GM18868 (cell line): ENCODE measurements at regions not wholly inside any gene's neighbourhood (a gene's known extent, or its start where the extent isn't known, plus 50 kb on each side); places are given as distances from the start of the nearest gene placed in this dataset.

Source experiments
- ATAC-seq: cut with Tn5 transposase; IDR thresholded peaks from one replicate; pipeline ENCODE4 v1.9.1; 2021; ENCODE audit warnings: mild to moderate bottlenecking, moderate library complexity; ENCODE audit not compliant: unreplicated experiment

DNA sequence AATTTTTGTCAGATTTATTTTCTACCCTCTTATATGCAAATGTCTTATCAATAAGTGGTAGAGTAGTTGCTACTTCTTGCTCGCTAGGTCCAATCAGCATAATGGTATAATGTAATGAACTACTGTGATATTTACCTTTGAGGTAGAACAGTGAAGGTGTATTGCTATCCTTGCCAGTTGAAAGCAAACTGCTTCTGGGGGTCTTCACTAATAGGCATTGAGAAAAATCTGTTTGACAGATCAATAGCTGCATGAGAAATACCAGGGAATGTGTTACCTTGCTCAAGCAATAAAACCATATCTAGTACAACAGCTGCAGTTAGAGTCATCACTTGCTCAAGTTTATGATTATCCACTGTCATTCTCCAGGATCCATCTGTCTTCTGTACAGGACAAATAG lies 50.1 kb upstream of the EFEMP1 start:
- ATAC-seq = no peak

DNA sequence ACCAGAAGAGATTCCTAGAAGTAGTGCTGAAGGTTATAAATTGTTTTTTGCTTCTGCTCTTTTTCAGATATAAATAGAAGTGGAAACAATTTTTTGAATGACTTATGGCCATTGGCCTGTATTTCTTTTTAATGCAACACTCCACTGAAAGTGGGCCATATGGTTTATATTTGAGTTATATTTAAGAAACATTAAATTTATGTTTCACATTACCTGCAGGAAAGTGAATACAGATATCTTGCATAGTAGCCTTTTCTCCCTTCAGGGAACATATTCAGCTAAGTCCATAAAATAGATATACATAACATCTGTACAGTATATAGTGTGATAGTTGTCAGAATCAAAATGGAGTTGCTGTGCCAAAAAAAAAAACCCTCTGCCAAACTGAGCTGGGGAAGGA lies 53.1 kb upstream of the EFEMP1 start:
- ATAC-seq = no peak

DNA sequence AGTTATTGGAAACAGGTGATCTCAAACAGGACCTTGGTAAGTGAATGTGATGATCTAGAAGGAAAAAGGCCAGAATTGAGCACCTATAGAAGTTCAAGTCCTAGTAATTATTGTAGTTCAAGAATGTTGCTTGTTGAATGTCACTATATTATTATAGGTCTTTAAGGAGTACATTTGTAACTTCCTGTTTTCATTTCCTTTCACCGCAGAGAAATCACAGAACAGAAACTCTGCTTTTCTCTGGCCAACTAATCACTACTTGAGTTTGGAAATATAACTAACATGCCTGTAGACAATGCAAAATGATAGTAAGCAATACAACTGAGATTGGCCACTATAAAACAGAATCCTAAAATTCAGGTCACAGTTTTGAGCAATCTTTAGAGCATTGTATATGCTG lies 61.8 kb upstream of the EFEMP1 start:
- ATAC-seq = peak; percentile 95

DNA sequence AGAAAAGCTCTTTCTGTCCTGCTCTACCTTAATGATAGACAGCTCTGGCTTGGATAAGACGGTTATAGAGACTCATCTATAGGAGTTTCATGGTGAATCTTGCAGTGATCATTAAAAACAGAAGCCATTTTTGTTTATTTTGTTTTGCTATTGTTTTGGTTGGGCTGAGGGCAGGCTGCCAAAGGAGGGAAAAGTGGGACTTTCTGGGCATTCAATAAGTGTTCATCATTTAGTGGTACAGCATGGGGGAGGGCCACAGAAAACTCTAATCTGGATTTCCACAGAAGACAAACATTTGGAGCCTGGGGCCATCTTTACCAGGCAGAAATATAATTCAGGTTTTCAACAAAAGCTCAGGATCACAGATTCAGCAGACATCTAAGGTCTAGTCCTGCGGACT lies 62.4 kb upstream of the EFEMP1 start:
- ATAC-seq = no peak

DNA sequence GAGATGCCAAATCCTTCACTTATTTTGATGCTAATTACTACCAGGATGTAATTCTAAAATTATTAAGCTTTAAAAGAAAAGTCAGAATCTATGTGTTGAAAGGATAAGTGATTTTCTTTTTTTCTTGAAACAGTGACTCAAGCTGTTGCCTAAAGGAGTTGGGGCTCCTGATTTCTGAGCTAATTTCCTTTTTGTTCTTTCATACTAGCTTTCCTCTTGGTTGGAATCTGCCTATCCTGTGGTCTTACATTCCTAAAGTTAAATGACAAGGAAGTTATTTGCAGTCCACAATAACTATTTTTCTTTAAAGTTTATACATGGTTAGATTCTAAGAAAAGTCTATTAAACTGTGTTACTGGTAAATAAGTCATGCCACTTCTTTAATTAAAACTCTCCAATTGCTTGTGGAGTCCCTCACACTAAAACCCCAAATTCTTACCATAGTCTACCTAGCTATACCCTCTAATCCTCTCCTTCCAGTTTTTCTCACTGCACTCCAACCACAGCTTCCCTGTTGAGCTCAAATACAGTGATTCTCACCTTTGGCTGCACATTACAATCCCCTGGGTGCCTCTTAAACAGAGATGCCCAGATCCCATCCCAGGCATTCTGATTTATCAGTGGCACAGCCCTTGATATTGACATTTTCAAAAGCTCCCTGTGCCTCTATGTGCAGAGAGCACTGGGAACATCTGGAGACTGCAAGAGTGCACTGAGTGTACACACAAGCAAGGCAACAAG lies 63.3 kb upstream of the EFEMP1 start:
- no peak for ATAC-seq

DNA sequence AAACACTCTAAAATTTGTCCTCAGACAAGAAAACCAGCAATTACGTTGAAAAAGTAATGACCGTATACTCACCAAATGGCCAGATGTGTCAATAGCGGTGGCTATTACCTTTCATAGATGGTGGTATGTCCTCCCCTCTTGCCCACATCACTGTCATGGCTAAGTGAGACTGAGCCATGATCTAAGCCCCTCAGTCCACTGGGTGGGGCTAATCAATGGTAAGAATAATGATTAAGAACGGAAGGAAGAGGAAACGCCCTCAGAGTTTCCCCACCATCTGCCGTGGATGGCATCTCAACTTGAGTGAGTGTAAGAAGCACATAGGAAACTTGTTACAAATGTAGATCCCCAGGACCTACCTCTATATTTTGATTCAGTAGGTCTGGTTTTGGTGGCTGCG lies 65.8 kb upstream of the EFEMP1 start:
- ATAC-seq = no peak

DNA sequence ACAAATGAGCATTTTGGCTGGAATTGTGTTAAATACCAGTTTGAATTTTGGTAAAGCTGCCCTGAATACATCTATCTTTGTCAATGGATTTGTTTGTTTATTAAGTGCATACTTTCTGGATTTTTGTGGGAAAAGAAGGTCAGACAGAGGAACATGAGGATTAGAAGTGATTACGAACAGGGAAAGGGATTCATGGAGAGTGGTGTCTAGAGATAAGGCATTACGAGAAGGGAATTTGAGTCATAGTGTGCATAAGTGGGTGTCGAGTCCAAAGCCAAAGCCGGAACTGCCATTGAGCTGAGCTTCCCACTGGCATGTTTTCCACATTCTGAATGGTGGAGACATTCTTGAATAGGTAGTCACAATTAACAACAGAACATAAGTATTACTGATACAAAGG lies 68.9 kb upstream of the EFEMP1 start:
- ATAC-seq = no peak

DNA sequence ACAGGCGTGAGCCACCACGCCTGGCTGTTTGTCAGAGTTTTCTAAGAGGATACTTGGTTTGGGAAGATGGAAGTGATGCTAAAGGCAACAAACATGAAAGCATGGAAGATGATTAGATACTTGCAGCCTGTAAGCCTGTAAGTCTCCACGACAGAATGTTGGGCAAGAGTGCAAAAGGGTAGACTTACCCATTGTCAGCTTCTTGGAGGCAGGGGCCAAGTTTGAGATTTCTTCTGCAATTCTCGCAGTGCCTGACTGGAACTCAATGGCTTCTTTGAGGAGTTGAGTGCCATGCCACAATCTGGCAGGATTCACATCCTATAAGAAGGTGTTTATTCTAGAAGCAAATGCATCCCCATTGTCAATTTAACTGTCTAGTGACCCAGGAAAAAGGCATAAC lies 70.1 kb upstream of the EFEMP1 start:
- no peak for ATAC-seq

DNA sequence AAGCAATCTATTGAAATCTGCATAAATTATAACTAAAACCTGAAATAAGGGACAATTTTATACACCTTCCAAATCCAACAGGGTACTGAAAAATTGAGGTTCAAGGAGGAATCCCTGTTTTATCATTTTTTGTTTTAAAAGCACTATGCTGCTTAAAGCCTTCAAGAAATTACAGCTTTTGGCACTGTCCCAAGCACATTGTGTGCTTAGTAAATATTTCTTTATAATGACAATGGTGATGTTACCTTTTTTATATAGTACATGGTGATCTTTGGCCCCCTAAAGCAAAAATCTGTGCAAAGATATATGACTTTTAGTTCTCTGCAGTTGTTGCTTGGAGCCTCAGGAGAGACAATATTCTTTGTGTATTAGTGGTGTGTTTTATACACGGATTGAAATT lies 71.6 kb upstream of the EFEMP1 start:
- no peak for ATAC-seq

DNA sequence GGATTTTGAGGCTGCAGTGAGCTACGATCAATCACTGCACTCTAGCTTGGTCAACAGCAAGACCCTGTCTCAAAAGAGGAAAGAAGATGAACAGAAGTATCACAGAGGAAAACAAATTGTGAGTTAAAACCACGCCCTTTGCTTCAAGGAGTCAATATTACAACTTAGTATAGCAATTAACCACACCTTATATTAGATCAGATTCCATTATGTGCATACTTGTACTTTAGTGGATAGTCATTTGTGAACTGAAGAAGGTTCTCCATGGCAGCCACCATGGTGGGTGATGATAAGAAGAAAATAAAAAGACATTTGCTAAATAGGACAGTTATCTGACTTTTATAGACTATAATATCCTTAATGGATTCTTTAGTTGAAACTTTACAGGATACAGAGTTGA lies 72.3 kb upstream of the EFEMP1 start:
- no peak for ATAC-seq

DNA sequence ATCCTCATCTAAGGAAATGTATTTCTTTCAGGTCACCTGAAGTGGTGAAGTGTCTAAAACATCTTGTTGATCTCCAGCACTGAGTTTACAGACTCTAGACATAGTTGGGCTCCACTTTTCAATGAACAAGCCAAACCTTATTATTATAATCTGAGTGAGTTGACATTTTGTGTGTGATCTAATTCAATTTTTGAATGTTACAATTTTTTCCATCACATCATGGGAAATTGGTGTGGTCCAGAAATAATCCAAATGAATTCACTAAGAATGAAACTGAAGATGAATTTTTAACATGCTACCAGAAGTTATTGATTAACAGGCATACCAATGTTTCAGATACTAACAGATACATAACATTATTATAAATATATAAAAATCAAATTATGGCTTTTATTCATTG lies 75.6 kb upstream of the EFEMP1 start:
- ATAC-seq = no peak

DNA sequence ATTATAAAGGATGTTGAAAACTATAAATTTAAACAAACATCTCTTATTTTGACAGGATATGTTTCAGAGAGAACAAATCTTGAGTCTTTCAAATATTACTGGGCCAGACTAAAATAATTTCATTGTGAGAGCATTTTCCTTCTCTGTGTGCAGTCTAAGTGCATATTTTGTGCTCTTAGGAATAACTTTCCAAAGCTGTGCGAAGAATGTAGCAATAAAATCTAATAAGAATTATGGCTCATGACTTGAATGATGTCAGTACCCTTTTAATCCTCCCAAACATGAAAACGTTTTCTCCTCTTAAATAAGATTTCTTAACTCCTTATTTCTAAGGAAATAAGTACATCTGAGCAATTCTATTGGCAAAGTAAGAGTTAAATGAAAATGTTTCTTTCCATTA lies 76.2 kb upstream of the EFEMP1 start:
- no peak for ATAC-seq

DNA sequence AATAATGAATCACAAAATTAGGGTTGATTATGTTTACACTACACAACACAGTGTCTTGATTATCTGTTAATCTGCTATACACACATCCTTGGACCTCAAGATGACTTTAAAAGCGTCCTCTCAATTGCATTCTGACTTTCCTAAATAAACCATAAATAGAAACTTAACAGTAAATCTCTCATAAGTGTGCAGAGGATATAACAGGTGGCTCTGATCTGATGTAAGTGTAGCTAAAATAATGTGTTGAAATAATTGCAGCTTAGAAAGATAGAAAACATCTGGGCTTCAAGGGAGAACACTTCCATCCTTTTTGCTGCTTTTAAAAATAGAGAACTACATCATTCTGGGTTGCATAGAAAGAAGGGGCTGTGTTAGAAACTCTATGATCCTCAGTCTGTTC lies 78.4 kb upstream of the EFEMP1 start:
- no peak for ATAC-seq

DNA sequence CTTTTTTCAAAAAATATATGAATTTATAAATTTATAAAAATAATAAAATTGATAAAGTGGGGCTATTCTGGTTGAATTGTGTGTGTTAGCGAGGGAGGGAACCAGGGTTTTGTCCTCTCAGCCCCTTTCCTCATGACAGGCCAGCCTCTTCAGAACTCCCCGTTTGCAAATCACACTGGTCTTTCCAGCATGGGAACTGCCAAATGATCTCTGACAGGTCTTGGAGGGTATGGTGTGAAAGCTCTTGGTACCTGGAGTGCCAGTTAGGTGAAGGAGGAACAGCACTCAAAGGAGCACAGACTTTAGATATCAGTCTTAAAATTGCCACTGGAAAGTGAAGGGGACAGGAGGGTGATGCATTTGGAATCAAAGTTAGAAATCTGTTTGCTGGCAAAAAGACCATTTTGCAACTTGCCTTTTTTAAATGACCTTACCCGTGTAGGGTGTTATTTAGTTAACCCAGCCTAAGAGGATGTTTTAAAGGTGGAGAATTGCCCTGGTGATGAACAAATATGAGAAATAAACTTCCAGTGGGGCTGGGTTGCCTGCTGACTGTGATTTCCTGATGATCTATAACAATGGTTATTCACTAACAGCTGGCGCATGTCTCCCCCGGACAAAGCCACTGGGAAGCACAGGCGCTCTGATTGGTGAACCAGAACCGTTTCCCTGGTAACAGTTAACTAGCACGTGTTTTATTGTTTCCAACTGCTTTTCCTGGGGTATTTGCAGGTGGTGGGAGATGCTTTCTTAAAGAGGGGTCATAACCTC lies 85.3 kb upstream of the EFEMP1 start:
- ATAC-seq = no peak

DNA sequence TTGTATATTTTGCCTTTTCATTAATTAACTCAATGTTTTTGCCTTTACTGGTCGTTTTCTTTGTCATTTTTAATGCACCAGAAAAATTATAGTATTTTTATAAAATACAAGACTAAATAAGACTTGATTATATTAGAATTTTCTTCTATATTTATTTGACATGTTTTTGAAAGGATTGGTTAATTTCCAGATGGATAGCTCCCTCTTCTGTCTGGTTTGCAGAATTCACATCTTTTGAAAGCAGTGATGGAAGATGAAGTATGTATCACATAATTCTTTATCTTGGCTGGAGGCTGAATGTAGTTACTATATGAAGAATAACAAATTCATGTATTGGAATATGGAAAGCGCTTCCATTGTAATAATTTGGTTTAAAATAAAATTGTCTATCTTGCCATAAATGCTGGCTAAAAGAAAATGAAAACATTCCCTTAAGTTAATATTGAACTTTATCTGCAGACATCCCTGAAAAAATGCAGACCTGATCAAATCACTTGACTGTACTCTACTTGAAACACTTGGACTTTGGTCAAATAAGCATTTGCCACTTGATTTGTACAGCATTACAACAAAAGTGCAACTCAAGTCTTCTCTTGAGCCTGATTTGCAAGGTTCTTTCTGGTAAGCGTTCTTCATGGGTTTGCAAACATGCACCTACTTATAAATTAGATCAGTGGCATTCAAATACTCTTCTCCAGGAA lies 86.3 kb upstream of the EFEMP1 start:
- no peak for ATAC-seq

DNA sequence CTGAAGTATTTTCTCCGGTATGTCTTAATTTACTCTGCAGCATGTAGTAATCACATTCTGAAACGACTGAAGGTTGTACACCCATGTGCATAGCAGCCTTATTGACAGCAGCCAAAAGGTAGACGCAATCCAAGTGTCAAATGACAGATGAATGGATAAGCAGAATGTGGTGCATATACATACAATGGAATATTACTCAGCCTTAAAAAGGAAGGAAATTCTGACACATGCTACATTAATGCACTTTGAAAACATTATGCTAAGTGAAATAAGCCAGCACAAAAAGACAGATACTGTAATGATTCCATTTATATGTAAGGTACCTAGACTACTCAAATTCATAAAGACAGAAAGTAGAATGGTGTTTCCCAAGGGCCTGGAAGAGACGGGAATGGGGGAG lies 88.0 kb upstream of the EFEMP1 start:
- ATAC-seq = no peak

DNA sequence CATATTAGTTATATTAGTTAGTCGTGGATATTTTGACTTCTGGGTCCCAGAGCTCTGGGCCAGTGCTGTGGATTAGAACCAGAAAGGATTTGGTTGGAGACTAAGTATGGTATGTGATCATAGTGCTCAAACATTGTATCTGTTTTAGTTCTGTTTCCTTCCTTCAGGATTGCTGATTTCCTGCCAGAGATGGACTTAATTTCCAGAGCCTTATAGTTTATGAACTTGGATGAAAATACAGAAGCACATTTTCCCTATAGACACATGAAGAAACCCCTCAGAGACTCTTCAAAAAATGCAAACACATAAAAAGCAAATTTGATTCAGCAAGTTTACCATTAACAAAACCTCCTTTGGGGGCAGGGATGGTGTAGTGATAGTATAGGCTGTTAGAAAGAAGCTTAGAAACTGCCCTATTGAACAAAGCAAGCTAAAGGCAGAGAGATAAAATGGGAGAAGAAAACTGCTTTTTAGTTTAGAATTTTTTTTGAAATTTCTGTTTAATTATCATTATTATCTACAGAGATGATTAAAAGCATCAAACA lies 88.7 kb upstream of the EFEMP1 start:
- ATAC-seq = no peak

DNA sequence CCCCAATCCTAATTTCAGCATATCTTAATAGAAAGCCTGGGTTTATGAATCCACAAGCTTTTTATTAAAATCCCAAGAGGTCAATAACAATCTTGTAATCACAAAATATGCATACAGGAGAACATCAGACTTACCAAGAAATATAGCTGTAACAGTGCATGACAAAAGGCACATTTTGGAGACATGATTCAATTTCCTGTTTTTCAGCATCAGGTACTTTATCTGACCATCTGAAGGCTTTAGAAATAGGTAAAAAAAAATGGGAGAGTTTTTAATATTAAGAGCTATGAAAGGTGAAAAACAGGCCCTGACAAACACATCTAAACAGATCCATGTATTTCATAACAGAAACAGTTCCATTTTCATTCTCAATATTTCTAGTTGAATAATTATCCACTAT lies 89.9 kb upstream of the EFEMP1 start:
- no peak for ATAC-seq

DNA sequence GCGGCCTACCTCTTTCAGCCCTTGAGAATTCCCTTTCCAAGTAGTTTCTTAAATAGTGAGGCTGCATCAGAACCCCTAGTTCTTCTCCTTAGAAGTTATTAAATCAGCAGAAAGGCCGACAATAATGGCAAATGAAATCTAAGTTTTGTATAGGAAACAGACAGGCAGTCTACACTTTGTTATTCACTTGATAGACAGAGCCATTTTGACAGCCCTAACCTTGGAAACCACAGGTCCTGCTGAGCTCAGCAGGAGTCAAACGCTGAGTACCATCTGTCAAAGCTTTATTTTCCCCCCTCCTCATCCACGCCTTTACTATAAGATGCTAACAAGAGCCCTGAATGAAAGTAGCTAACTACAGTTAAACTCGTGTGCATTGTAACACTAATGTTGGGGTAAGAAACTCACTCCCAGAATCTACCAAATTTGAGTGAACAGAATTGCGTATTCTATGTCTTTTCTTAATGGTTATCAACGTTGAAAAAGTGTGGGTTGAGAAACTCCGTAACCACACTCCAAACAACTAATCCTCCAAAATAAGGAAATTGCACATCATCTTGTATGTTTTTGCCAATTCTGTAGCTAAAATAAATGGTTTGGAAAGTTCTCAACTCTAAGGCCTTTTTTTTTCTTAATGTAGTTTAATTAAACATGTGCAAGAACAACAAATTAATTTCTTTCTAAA lies 90.6 kb upstream of the EFEMP1 start:
- ATAC-seq = no peak

DNA sequence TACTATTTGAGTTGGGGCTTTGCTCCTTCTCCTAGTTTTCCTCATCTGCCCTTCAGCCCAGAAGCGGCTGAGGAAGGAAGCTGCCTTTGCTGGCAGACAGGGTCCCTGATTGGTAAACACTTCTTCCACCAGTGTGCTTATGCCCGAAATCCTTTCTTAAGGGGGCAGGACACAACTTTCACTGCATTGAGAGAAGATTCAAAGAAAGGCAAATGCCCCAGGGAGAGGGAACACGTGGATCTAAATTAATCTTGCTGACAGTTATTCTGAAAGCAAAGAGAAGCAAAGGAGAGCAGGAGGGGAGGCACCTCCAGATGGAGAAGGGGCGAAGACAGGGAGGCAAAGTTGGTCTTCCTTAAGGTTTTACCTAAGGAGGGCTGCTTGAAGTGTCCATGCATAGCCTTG lies 92.1 kb upstream of the EFEMP1 start:
- ATAC-seq = no peak

DNA sequence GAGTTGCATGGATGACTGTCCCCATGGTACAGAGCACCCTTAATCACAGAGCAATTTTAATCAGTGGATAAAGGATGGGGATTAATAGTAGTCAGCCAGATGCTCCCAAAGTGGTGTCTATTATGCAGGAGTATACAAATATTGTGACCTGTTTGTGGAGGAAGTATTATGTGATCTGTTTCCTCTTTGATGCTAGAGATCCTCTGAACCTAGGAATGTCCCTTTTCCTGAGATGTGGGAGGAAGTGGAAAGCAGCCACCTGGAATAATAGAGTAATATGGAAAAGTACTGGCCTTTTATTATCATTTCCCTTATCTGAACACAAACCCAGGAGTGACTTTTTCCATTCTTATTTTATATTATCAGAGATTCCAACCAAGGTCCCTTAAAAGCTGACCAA lies 94.2 kb upstream of the EFEMP1 start:
- no peak for ATAC-seq
